Upper lobe of left lung (tissue), 4 donors: ENCODE measurements at regions not wholly inside any gene's neighbourhood (a gene's known extent, or its start where the extent isn't known, plus 50 kb on each side); places are given as distances from the start of the nearest gene placed in this dataset.

Experiments used
- POLR2A ChIP-seq, 4 donors: fragments of 450-650 bp; IDR thresholded peaks; one replicate each; pipeline ENCODE4 v1.5.1; 2016 to 2017; ENCODE audit warnings: antibody characterized with exemption in 4 of 4, mild to moderate bottlenecking in 2 of 4
- POLR2AphosphoS5 ChIP-seq, 2 donors: sonication (generic); formaldehyde crosslinking; IDR thresholded peaks; one replicate each; pipeline ENCODE4 v1.5.1; 2017; ENCODE audit warnings: antibody characterized with exemption in 2 of 2
- TF ChIP-seq, protein P1 (sequence below), 6 experiments: fragments of 450-650 bp in 4 of 6; fragments of 200-600 bp in 2 of 6; sonication (generic) in 2 of 6; IDR thresholded peaks; one replicate each; pipeline ENCODE4 v1.5.1; 2016 to 2019; ENCODE audit warnings: antibody characterized with exemption in 6 of 6

DNA sequence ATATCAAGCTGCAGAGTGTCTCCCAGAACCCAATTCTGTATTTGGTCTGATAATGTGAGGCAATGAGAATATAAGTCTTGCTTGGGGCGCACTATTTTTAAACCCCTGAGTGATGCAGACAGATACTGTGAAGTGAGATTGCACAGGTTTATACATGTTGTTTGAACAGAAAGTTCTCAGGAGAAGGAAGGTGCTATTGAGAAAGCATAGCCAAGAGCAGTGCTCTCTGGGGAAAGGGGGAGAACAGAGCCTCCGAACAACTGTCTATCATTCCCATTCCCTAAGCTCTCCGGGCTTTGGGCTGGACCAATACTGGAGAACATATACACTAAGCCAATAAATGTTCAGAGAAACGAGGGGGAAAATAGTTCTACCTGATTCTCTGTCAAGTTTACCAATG lies 75.8 kb downstream of the PERP start:
- TF ChIP-seq, protein P1, sequence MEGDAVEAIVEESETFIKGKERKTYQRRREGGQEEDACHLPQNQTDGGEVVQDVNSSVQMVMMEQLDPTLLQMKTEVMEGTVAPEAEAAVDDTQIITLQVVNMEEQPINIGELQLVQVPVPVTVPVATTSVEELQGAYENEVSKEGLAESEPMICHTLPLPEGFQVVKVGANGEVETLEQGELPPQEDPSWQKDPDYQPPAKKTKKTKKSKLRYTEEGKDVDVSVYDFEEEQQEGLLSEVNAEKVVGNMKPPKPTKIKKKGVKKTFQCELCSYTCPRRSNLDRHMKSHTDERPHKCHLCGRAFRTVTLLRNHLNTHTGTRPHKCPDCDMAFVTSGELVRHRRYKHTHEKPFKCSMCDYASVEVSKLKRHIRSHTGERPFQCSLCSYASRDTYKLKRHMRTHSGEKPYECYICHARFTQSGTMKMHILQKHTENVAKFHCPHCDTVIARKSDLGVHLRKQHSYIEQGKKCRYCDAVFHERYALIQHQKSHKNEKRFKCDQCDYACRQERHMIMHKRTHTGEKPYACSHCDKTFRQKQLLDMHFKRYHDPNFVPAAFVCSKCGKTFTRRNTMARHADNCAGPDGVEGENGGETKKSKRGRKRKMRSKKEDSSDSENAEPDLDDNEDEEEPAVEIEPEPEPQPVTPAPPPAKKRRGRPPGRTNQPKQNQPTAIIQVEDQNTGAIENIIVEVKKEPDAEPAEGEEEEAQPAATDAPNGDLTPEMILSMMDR (IDR thresholded peaks at IDR 0.05) = no peak
- TF ChIP-seq POLR2A (IDR thresholded peaks at IDR 0.05) (no peak), POLR2AphosphoS5 (IDR thresholded peaks at IDR 0.05) (no peak)
